Ovary (tissue), 3 donors: ENCODE measurements at regions not wholly inside any gene's neighbourhood (a gene's known extent, or its start where the extent isn't known, plus 50 kb on each side); places are given as distances from the start of the nearest gene placed in this dataset.

Experiments
- CTCF ChIP-seq, 3 donors: fragments of 450-650 bp in 2 of 3; fragments of 200-600 bp in 1 of 3; IDR thresholded peaks; one replicate each; pipeline versions ENCODE4 v1.5.1 to v1.8.0; 2016 to 2022; ENCODE audit warnings: antibody characterized with exemption in 3 of 3, mild to moderate bottlenecking in 1 of 3
- EP300 ChIP-seq: sonication (generic); formaldehyde crosslinking; IDR thresholded peaks from one replicate; pipeline ENCODE4 v1.6.1; 2017; ENCODE audit warnings: antibody characterized with exemption
- POLR2A ChIP-seq: fragments of 450-650 bp; IDR thresholded peaks from one replicate; pipeline ENCODE4 v1.6.1; 2017; ENCODE audit warnings: antibody characterized with exemption, mild to moderate bottlenecking, moderate library complexity
- donor health status: DM: no; HTN: no; CAD: no.

DNA sequence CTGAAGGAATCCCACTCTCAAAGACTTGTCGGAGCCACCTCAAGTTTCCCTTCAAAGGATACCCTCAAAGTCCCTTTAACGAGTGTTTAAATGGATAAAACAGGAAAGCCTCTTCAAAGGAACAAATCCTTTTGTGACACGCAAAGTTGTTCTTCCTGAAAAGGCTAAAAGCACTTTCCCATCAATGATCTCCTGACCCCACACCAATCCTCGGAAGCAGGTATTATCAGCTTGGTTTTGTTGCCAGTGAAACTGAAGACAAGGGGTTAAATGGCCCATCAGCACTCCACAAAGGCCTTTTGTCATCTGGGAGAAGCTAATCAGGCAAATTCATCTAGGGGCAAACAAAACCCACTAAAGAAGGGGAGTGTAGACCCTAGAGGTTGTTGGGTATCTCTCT lies 418.0 kb upstream of the ID2 start:
- TF ChIP-seq POLR2A = no peak
- no peak for TF ChIP-seq CTCF (IDR thresholded peaks at IDR 0.05)
- no peak for TF ChIP-seq EP300
